ENCODE measurements at regions not wholly inside any gene's neighbourhood (a gene's known extent, or its start where the extent isn't known, plus 50 kb on each side); places are given as distances from the start of the nearest gene placed in this dataset.

- DNase-seq (ENCODE audit: low read depth), result no peak
These were observed 167.3 kb upstream of the SSTR1 start for GRCh38 chr14:38040411-38040810.

GRCh38 chr14:38042322-38042721, 165.4 kb upstream of the SSTR1 start:
- H3K4me3 ChIP-seq (ENCODE audit: low read depth, low read length), result no peak overlapping the region
- no peak for TF ChIP-seq CTCF (IDR thresholded peaks at IDR 0.05; ENCODE audit: control insufficient read depth, extremely low read depth, insufficient read depth)
- no peak for DNase-seq (ENCODE audit: low read depth)

More at GRCh38 chr14:38040411-38040810, 167.3 kb upstream of the SSTR1 start:
- no peak overlapping the region for H3K4me3 ChIP-seq (ENCODE audit: low read depth, low read length)
- no peak for TF ChIP-seq CTCF (IDR thresholded peaks at IDR 0.05; ENCODE audit: control insufficient read depth, extremely low read depth, insufficient read depth)

GRCh38 chr14:38044710-38045109, 163.0 kb upstream of the SSTR1 start:
- no peak for DNase-seq (ENCODE audit: low read depth)
- H3K4me3 ChIP-seq (ENCODE audit: low read depth, low read length), result no peak overlapping the region
- TF ChIP-seq CTCF (IDR thresholded peaks at IDR 0.05; ENCODE audit: control insufficient read depth, extremely low read depth, insufficient read depth), result no peak

- TF ChIP-seq CTCF (IDR thresholded peaks at IDR 0.05; ENCODE audit: control insufficient read depth, extremely low read depth, insufficient read depth), result no peak
- DNase-seq (ENCODE audit: low read depth), result no peak
These were observed 162.2 kb upstream of the SSTR1 start for GRCh38 chr14:38045461-38045860.

GRCh38 chr14:38046160-38046559, 161.5 kb upstream of the SSTR1 start:
- no peak for DNase-seq (ENCODE audit: low read depth)
- TF ChIP-seq CTCF (IDR thresholded peaks at IDR 0.05; ENCODE audit: control insufficient read depth, extremely low read depth, insufficient read depth), result no peak
- H3K4me3 ChIP-seq (ENCODE audit: low read depth, low read length), result no peak overlapping the region

More at GRCh38 chr14:38045461-38045860, 162.2 kb upstream of the SSTR1 start:
- H3K4me3 ChIP-seq (ENCODE audit: low read depth, low read length), result no peak overlapping the region

- H3K4me3 ChIP-seq (ENCODE audit: low read depth, low read length), result no peak overlapping the region
- no peak for DNase-seq (ENCODE audit: low read depth)
- no peak for TF ChIP-seq CTCF (IDR thresholded peaks at IDR 0.05; ENCODE audit: control insufficient read depth, extremely low read depth, insufficient read depth)
These were observed 160.4 kb upstream of the SSTR1 start for GRCh38 chr14:38047195-38047902.

- no peak for DNase-seq (ENCODE audit: low read depth)
- no peak overlapping the region for H3K4me3 ChIP-seq (ENCODE audit: low read depth, low read length)
- TF ChIP-seq CTCF (IDR thresholded peaks at IDR 0.05; ENCODE audit: control insufficient read depth, extremely low read depth, insufficient read depth), result no peak
These were observed 154.0 kb upstream of the SSTR1 start for GRCh38 chr14:38053666-38054065.
